ENCODE measurements at regions not wholly inside any gene's neighbourhood (a gene's known extent, or its start where the extent isn't known, plus 50 kb on each side); places are given as distances from the start of the nearest gene placed in this dataset.

DNA sequence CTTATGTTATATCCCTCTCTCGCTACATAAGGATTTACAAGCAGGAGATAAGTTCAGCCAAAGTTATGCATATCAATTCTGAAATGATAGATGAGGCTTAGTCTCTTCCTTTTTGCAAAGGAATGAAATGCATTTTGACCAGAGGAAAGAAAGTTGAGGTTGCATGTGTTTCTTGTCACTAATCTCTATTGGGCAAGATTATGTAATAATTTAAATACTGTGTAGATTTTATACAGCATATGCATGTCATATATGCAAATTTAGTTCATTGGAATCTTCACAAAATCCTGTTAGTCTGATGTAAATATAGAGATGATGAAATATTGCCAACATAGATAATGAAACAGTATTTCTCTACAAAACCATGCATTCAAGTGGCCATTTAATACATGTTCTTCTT lies 858.7 kb upstream of the RAG2 start:
- TF ChIP-seq, protein P1, sequence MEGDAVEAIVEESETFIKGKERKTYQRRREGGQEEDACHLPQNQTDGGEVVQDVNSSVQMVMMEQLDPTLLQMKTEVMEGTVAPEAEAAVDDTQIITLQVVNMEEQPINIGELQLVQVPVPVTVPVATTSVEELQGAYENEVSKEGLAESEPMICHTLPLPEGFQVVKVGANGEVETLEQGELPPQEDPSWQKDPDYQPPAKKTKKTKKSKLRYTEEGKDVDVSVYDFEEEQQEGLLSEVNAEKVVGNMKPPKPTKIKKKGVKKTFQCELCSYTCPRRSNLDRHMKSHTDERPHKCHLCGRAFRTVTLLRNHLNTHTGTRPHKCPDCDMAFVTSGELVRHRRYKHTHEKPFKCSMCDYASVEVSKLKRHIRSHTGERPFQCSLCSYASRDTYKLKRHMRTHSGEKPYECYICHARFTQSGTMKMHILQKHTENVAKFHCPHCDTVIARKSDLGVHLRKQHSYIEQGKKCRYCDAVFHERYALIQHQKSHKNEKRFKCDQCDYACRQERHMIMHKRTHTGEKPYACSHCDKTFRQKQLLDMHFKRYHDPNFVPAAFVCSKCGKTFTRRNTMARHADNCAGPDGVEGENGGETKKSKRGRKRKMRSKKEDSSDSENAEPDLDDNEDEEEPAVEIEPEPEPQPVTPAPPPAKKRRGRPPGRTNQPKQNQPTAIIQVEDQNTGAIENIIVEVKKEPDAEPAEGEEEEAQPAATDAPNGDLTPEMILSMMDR (conservative IDR thresholded peaks at IDR 0.05; ENCODE audit: low read length): no peak
- no peak for TF ChIP-seq EZH2phosphoT487 (IDR thresholded peaks at IDR 0.05; ENCODE audit: borderline replicate concordance, low read depth, low read length)

All from OCI-LY7 (cell line).